Neural progenitor cell (in vitro differentiated cells): ENCODE measurements at regions not wholly inside any gene's neighbourhood (a gene's known extent, or its start where the extent isn't known, plus 50 kb on each side); places are given as distances from the start of the nearest gene placed in this dataset.
A peak's percentile ranks its signal among the peaks of the same experiment; 100 is the strongest.
"Not testable (repeated sequence)": the region's sequence is repeated elsewhere in the genome, so short reads cannot be mapped to it uniquely, and the experiment has no call there.

Experiments used
- DNase-seq: peaks from one replicate; pipeline ENCODE4 v3.0.0-alpha.2; 2016; ENCODE audit warnings: low spot score
- H2AFZ ChIP-seq: fragments of 200-600 bp; sonication (generic); replicated peaks from 2 replicates; pipeline ENCODE4 v1.6.1; 2016; ENCODE audit warnings: antibody characterized with exemption
- H3F3A ChIP-seq: fragments of 200-600 bp; sonication (generic); 2 replicates; pipeline ENCODE4 v1.6.1; 2016; ENCODE audit warnings: antibody characterized with exemption, low read depth
- H3K27ac ChIP-seq: fragments of 200-600 bp; sonication (generic); 2 replicates; pipeline ENCODE4 v1.5.1; 2016; ENCODE audit warnings: mild to moderate bottlenecking
- H3K27me3 ChIP-seq: fragments of 200-600 bp; sonication (generic); 2 replicates; pipeline ENCODE4 v1.6.1; 2016; ENCODE audit warnings: mild to moderate bottlenecking, moderate library complexity
- H3K36me3 ChIP-seq: fragments of 200-600 bp; sonication (generic); 2 replicates; pipeline ENCODE4 v1.5.1; 2016
- H3K4me1 ChIP-seq: fragments of 200-600 bp; sonication (generic); 2 replicates; pipeline ENCODE4 v1.6.1; 2016; ENCODE audit warnings: mixed run types
- H3K4me2 ChIP-seq: fragments of 200-600 bp; sonication (generic); 2 replicates; pipeline ENCODE4 v1.6.1; 2016
- H3K4me3 ChIP-seq: fragments of 200-600 bp; sonication (generic); 2 replicates; pipeline ENCODE4 v1.5.1; 2016
- H3K79me2 ChIP-seq: fragments of 200-600 bp; sonication (generic); 2 replicates; pipeline ENCODE4 v1.6.1; 2016; ENCODE audit warnings: low read depth
- H3K9ac ChIP-seq: fragments of 200-600 bp; sonication (generic); 2 replicates; pipeline ENCODE4 v1.6.1; 2016
- H3K9me3 ChIP-seq: fragments of 200-600 bp; sonication (generic); 2 replicates; pipeline ENCODE4 v1.5.1; 2016; ENCODE audit warnings: low read depth
- H4K20me1 ChIP-seq: fragments of 200-600 bp; sonication (generic); 2 replicates; pipeline ENCODE4 v1.6.1; 2016; ENCODE audit warnings: low read depth
- H3K27ac Mint-ChIP-seq: 3 replicates; pipeline ENCODE4 v1.8.0; 2021; ENCODE audit warnings: mixed read lengths
- H3K27me3 Mint-ChIP-seq: 2 replicates; pipeline ENCODE4 v1.8.0; 2022; ENCODE audit warnings: low read depth, mild to moderate bottlenecking, inconsistent platforms, moderate library complexity, mixed read lengths; ENCODE audit not compliant: insufficient read depth
- H3K36me3 Mint-ChIP-seq: 3 replicates; pipeline ENCODE4 v1.8.0; 2021; ENCODE audit warnings: mixed read lengths
- H3K4me1 Mint-ChIP-seq: 3 replicates; pipeline ENCODE4 v1.8.0; 2021; ENCODE audit warnings: mixed read lengths
- H3K4me3 Mint-ChIP-seq: 3 replicates; pipeline ENCODE4 v1.8.0; 2021; ENCODE audit warnings: mild to moderate bottlenecking, moderate library complexity, mixed read lengths
- H3K9me3 Mint-ChIP-seq: 3 replicates; pipeline ENCODE4 v1.8.0; 2020; ENCODE audit warnings: mixed read lengths
- TF ChIP-seq, protein P1 (sequence below): fragments of 200-600 bp; sonication (generic); IDR thresholded peaks from 2 replicates; pipeline ENCODE4 v1.5.1; 2017; ENCODE audit warnings: antibody characterized with exemption, mild to moderate bottlenecking

DNA sequence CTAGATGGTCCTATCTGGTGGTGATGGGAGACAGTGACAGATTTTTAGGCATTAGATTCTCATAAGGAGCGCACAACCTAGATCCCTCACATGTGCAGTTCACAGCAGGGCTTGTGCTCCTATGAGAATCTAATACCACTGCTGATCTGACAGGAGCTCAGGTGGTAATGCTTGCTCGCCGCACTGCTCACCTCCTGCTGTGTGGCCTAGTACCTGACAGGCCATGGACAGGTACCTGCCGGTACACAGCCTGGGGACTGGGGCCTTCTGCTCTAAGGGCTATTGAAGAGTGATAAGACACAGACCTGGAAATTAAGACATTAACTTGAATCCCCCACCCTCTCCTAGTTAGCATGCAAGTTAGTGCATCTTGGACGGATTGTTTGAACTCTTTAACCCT, 64.4 kb downstream of the KLRB1 start:
- H3K4me3 Mint-ChIP-seq, DNase-seq, H3K9ac ChIP-seq, H3K27ac Mint-ChIP-seq, H3K27me3 Mint-ChIP-seq, H3K36me3 Mint-ChIP-seq, H3K79me2 ChIP-seq, H3K4me1 ChIP-seq, H3K9me3 ChIP-seq, H3K4me2 ChIP-seq, H3K36me3 ChIP-seq, H3K27me3 ChIP-seq, H2AFZ ChIP-seq, H3K27ac ChIP-seq, H3K4me3 ChIP-seq, H4K20me1 ChIP-seq, H3K9me3 Mint-ChIP-seq, H3K4me1 Mint-ChIP-seq, H3F3A ChIP-seq: not testable (repeated sequence)

DNA sequence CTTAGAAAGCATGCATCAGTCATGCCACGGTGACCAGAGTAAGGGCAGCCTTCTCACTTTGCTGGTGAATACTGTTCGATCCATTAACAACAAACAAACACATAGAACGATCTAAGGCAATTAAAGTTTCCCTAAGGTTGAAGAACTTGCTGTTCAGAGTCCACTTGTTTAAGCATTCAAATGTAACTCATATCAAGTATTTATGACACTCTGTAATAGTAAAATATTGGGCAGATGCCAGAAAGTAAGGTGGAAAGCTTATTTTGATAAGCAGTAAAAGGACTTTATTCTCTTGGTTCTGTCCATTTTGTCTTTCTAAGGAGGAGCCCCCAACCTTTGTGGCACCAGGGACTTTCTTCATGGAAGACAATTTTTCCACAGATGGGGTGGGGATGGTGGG, 64.9 kb downstream of the KLRB1 start:
- not testable (repeated sequence) for H3K9me3 Mint-ChIP-seq, H3K36me3 Mint-ChIP-seq, H3K27me3 ChIP-seq, H3K4me1 Mint-ChIP-seq, H3K27ac Mint-ChIP-seq, H3K4me1 ChIP-seq, H3F3A ChIP-seq, H3K4me3 ChIP-seq, H3K27ac ChIP-seq, H3K4me2 ChIP-seq, H3K4me3 Mint-ChIP-seq, DNase-seq, H3K9ac ChIP-seq, H3K9me3 ChIP-seq, H3K79me2 ChIP-seq, H2AFZ ChIP-seq, H4K20me1 ChIP-seq, H3K36me3 ChIP-seq, H3K27me3 Mint-ChIP-seq

DNA sequence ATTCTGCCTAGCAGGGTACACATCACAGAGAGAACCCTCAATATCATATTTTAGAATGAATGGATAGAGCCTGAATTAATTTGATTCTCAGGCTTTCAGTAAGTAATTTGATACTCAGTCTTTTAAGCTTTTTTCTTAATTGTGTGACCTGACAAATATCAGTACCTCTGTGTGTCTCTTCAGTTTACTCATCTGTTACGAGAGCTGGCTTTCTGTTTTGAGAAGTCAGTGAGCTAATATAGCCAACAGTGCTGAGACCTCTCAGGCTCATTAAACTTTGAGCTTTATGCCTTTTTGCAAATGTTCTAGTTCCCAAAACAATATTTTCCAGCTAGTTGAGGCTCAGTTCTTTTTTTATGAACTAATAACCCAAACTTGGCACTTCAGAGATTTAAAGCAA, 91.8 kb downstream of the KLRB1 start:
- not testable (repeated sequence) for H3K27me3 Mint-ChIP-seq, H3K4me2 ChIP-seq, H3K9ac ChIP-seq, H3K9me3 Mint-ChIP-seq, H3K4me1 ChIP-seq, H3K27ac Mint-ChIP-seq, H2AFZ ChIP-seq, H3K4me1 Mint-ChIP-seq, H3K9me3 ChIP-seq, H3K4me3 Mint-ChIP-seq, H4K20me1 ChIP-seq, H3K36me3 Mint-ChIP-seq, H3F3A ChIP-seq, H3K4me3 ChIP-seq, DNase-seq, H3K27me3 ChIP-seq, H3K79me2 ChIP-seq, H3K27ac ChIP-seq, H3K36me3 ChIP-seq

DNA sequence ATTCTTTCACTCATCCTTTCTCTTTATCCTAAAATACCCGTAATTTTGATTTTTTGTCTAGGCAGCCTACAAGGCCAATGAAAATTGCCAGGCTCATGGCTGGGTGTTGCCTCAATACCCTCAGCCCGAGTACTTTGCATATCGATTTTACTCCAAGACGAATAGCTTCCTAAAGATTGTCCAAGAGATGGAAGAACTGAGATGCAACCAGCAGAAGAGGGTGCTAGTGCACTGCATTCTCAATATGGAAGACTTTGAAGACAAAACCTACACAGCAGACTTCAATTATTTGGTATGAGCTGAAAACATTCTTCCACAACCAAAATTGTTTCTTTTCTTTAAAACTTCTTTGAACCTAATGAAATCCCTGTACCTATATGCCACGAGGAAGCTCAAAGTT, 95.0 kb downstream of the KLRB1 start:
- not testable (repeated sequence) for DNase-seq, H3K4me2 ChIP-seq, H4K20me1 ChIP-seq, H3K27me3 Mint-ChIP-seq, H3K27ac ChIP-seq, H3K36me3 Mint-ChIP-seq, H3K4me1 Mint-ChIP-seq, H3K9ac ChIP-seq, H3K27me3 ChIP-seq, H3K79me2 ChIP-seq, H2AFZ ChIP-seq, H3K4me3 Mint-ChIP-seq, H3K27ac Mint-ChIP-seq, H3K4me1 ChIP-seq, H3F3A ChIP-seq, H3K36me3 ChIP-seq, H3K9me3 Mint-ChIP-seq, H3K9me3 ChIP-seq, H3K4me3 ChIP-seq
- TF ChIP-seq, protein P1, sequence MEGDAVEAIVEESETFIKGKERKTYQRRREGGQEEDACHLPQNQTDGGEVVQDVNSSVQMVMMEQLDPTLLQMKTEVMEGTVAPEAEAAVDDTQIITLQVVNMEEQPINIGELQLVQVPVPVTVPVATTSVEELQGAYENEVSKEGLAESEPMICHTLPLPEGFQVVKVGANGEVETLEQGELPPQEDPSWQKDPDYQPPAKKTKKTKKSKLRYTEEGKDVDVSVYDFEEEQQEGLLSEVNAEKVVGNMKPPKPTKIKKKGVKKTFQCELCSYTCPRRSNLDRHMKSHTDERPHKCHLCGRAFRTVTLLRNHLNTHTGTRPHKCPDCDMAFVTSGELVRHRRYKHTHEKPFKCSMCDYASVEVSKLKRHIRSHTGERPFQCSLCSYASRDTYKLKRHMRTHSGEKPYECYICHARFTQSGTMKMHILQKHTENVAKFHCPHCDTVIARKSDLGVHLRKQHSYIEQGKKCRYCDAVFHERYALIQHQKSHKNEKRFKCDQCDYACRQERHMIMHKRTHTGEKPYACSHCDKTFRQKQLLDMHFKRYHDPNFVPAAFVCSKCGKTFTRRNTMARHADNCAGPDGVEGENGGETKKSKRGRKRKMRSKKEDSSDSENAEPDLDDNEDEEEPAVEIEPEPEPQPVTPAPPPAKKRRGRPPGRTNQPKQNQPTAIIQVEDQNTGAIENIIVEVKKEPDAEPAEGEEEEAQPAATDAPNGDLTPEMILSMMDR: peak; percentile 16

DNA sequence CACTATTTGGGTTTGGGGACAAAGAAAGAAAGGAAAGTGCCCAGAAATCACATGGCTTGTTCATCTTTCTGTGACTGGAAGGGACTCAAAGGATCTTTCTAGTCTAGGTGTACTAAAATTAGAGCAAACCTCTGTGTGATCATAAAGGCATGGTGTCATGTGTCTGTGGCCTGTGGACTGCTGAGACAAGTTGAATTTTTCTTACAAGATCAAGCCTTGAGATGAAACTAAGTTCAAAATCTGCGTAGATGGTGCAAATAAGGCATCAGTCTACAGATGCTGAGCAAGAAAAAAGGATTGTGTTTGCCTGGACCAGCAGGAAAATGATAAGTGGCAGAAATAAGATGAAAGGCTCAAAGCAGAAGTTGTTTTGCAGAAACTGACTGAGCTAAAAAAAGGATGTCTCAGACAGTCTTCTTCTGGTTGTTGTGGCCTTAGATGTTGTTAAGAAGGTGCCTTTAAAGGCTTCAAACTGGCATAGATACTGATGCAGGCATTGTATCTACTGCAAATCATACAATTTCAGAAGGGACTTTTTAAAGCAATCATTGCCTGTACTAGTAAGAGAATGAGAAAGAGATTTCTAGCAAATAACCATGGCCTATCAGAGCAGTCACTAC, 97.2 kb downstream of the KLRB1 start:
- H4K20me1 ChIP-seq, H3K27me3 ChIP-seq, H3K9me3 Mint-ChIP-seq, H3K9me3 ChIP-seq, H3K4me1 Mint-ChIP-seq, H3K4me3 Mint-ChIP-seq, DNase-seq, H3K27me3 Mint-ChIP-seq, H3K79me2 ChIP-seq, H3K4me1 ChIP-seq, H3F3A ChIP-seq, H3K9ac ChIP-seq, H3K4me3 ChIP-seq, H3K36me3 ChIP-seq, H2AFZ ChIP-seq, H3K36me3 Mint-ChIP-seq, H3K27ac ChIP-seq, H3K27ac Mint-ChIP-seq, H3K4me2 ChIP-seq: not testable (repeated sequence)
